Fibroblast of mammary gland (primary cell): ENCODE measurements at regions not wholly inside any gene's neighbourhood (a gene's known extent, or its start where the extent isn't known, plus 50 kb on each side); places are given as distances from the start of the nearest gene placed in this dataset.

Source experiments
- DNase-seq: peaks from one replicate; pipeline ENCODE4 v3.0.0-alpha.2; 2010; ENCODE audit warnings: low read depth
- H3K4me3 ChIP-seq: 2 replicates; pipeline ENCODE4 v1.5.1; 2011; ENCODE audit warnings: low read depth, mild to moderate bottlenecking, low read length, moderate library complexity; ENCODE audit not compliant: control insufficient read depth
- TF ChIP-seq, protein P1 (sequence below): conservative IDR thresholded peaks from 2 replicates; pipeline ENCODE4 v1.5.1; 2011; ENCODE audit warnings: low read depth, low read length, inconsistent platforms; ENCODE audit not compliant: control insufficient read depth, insufficient read depth

DNA sequence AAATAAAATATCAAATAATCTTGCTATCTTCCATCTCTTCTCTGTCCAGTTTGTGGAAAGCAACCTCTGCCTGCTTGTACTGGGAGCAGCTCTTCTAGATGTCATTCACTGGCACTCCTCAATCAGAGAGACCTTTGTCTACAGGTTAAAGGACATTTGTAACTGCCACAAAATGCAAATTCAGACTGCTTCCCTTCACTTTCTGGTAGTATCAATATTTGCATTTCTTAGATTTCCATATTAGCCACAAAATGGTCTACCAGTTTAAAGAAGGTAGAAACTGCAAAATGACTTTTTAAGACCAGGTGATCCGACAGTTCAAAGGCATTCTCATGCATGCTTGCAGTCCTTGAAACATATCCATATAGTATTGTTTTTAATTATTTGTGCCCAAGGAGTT is 51.7 kb upstream of the RCN1 start:
- TF ChIP-seq, protein P1, sequence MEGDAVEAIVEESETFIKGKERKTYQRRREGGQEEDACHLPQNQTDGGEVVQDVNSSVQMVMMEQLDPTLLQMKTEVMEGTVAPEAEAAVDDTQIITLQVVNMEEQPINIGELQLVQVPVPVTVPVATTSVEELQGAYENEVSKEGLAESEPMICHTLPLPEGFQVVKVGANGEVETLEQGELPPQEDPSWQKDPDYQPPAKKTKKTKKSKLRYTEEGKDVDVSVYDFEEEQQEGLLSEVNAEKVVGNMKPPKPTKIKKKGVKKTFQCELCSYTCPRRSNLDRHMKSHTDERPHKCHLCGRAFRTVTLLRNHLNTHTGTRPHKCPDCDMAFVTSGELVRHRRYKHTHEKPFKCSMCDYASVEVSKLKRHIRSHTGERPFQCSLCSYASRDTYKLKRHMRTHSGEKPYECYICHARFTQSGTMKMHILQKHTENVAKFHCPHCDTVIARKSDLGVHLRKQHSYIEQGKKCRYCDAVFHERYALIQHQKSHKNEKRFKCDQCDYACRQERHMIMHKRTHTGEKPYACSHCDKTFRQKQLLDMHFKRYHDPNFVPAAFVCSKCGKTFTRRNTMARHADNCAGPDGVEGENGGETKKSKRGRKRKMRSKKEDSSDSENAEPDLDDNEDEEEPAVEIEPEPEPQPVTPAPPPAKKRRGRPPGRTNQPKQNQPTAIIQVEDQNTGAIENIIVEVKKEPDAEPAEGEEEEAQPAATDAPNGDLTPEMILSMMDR: no peak
- DNase-seq: no peak
- H3K4me3 ChIP-seq: no peak overlapping the region

DNA sequence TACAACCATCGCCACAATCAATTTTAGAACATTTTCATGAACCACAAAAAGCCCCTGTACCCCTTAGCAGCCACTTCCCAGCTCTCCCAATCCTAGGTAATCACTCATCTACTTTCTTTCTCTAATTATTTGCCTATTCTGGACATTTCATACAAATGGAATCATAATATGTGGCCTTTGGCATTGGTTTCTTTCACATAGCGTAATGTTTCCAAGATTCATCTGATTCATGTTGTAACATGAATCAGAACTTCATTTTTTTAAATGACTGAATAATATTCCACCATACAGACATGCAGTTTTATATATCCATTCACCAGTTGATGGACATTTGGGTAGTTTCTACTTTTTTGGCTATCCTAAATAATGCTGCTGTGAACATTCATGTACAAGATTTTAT is 56.2 kb upstream of the RCN1 start:
- peak; percentile 64 for DNase-seq
- TF ChIP-seq, protein P1: no peak
- no peak overlapping the region for H3K4me3 ChIP-seq

DNA sequence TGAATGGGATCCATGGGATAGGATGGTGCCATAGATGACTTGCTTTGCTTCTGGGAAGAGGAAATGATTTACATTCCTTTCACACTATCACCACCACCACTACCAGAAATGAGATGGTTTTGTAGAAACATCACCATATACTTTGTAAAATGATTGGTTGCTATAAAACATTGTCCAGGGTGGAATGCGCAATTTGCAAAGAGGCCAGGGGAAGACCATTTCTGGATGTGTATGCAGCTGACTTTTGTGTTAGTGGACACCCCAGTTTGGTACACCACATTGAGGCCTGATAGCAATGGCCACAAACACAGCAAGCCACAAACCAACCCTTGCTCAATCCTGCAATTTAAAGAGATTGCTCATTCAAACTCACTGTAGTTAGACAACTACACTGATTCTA is 56.7 kb upstream of the RCN1 start:
- TF ChIP-seq, protein P1: no peak
- DNase-seq: peak; percentile 94
- H3K4me3 ChIP-seq: no peak overlapping the region

DNA sequence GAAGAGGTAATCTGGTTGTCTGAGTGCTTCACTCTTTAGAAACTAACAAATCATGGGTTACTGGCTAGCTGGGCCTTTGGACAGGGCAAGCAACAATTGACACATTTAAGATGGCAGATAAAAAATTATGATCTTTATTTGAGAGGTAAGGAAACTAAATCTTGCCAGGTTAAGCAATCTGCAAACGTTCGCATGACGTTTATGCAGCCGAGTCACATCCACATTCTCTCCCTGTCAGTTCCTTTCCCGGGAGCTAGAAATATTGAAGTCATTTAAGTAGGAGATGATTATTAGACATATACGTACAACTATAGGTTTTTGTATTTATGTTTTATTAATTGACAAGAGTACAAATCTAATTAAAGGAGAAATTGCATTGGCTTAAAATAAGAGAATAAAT is 57.4 kb upstream of the RCN1 start:
- H3K4me3 ChIP-seq: no peak overlapping the region
- TF ChIP-seq, protein P1: no peak
- DNase-seq: peak; percentile 60

DNA sequence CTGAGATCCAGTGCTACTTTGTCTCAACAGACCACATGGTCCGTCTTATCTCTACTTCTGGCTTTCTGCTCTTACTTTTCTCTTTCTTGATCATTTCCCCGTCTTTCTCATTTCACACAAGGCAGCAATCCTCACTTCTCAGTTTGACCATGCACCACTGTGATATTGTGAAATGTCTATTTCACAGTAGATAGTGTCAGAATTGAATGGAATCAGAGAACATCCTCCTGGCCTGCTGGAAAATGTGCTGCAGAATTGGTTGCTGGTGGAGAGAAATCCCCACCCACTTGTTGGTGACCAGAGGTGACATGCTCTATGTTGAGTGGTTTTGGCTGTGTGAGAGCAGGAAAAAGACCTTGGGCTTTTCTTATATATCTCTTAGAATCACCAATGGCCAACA is 57.8 kb upstream of the RCN1 start:
- DNase-seq: no peak
- H3K4me3 ChIP-seq: no peak overlapping the region
- TF ChIP-seq, protein P1: no peak

DNA sequence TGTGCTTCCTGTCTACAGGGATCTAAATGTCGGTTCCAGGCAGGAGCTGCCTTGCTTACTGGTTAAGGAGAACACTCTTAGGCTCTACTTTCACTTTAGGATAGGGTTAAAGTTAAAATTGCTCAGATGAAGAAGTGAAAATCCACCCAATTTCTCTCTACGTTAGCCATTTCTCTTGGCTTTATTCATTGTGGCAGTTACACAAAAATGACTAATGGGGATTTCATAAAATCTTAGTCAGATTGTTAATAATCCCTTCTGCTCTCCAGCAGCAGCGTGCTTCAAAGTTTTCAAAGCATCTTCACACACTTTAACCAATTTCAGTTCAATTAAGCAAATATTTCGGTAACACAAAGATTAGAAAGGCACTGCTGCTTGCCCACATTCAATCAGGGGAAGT is 58.4 kb upstream of the RCN1 start:
- no peak overlapping the region for H3K4me3 ChIP-seq
- DNase-seq: peak; percentile 33
- TF ChIP-seq, protein P1: no peak

DNA sequence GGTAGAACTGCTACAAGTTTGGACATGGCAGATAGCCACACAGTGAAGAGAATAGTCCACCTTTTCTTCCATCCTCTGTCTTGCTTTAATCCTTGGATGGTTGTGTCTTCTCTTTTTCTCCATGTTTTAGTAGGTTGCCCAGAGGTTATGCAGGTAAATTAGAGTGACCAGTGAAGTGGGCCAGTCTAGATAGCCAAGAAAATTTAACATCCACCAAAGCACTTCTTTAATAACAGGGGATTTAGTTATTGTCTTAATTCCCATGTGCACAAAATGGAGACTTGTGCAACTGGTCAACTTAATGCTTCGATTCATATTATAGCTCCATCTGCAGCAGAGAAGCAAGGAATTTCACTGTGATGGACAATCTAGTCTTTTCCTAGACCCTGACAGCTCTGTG is 58.8 kb upstream of the RCN1 start:
- no peak for DNase-seq
- TF ChIP-seq, protein P1: no peak
- H3K4me3 ChIP-seq: no peak overlapping the region
